K562 (cell line): ENCODE measurements at regions not wholly inside any gene's neighbourhood (a gene's known extent, or its start where the extent isn't known, plus 50 kb on each side); places are given as distances from the start of the nearest gene placed in this dataset.
A peak's percentile ranks its signal among the peaks of the same experiment; 100 is the strongest.

Experiments used
- ATAC-seq: fragments of 200-7000 bp; cut with Tn5 transposase; 3 replicates; pipeline ENCODE4 v1.9.1; 2020; ENCODE audit warnings: moderate library complexity
- BruUV-seq: library from RNA; stranded (reverse); fragments of 400-500 nt; replicated peaks from 2 replicates; lab custom pipeline; 2021; lab: Mats Ljungman, UMichigan
- CTCF ChIA-PET: fragments of 300-600 bp; formaldehyde crosslinking; extraction: SDS; loops from one replicate; lab custom pipeline; 2021; ENCODE audit warnings: low intra/inter-chr PET ratio; lab: Yijun Ruan, JAX
- POLR2A ChIA-PET: fragments of 300-600, 350-650 bp; sonication (Branson Sonifier 250); formaldehyde crosslinking; extraction: SDS; loops from one replicate; lab custom pipeline; 2021; ENCODE audit warnings: antibody characterized with exemption, inconsistent platforms; lab: Yijun Ruan, JAX
- DNase-seq, 4 experiments: peaks; one replicate each; pipeline versions ENCODE4 v3.0.0 to v3.0.0-alpha.2; 2011 to 2018; ENCODE audit warnings: low spot score in 3 of 4, mixed read lengths in 3 of 4; ENCODE audit errors: extremely low read depth in 1 of 4
- FAIRE-seq: peaks from 2 replicates; lab custom pipeline; 2011; peaks lifted over from hg19 to GRCh38; lab: Jason Lieb, UNC
- H2AFZ ChIP-seq: 2 replicates; pipeline ENCODE4 v1.6.0; 2011; ENCODE audit warnings: low read depth, low read length, control low read depth, inconsistent platforms
- H3K27ac ChIP-seq: fragments of 200-600 bp; 3 replicates; pipeline ENCODE4 v1.8.0; 2011; ENCODE audit warnings: low read depth, mild to moderate bottlenecking, control low read depth, inconsistent platforms, low read length, moderate library complexity, mixed read lengths; ENCODE audit errors: extremely low read depth
- H3K27me3 ChIP-seq, 2 experiments: fragments of 300-600 bp in 1 of 2; 2 replicates in 1 of 2; 3 replicates in 1 of 2; pipeline versions ENCODE4 v1.6.0 to v1.8.0; 2011; ENCODE audit warnings: inconsistent platforms in 2 of 2, low read length in 2 of 2, mild to moderate bottlenecking in 1 of 2, mixed read lengths in 1 of 2, moderate library complexity in 1 of 2; ENCODE audit not compliant: control insufficient read depth in 2 of 2, insufficient read depth in 2 of 2
- H3K36me3 ChIP-seq: fragments of 300-600 bp; 3 replicates; pipeline ENCODE4 v1.8.0; 2011; ENCODE audit warnings: mild to moderate bottlenecking, low read length, inconsistent platforms; ENCODE audit not compliant: control insufficient read depth, insufficient read depth
- H3K4me1 ChIP-seq, 2 experiments: fragments of 200-600 bp in 1 of 2; replicated peaks in 1 of 2; 2 replicates in 1 of 2; 3 replicates in 1 of 2; pipeline versions ENCODE4 v1.5.1 to v1.8.0; 2011; ENCODE audit warnings: inconsistent platforms in 2 of 2, low read length in 2 of 2, mild to moderate bottlenecking in 1 of 2, mixed read lengths in 1 of 2, moderate library complexity in 1 of 2; ENCODE audit not compliant: control insufficient read depth in 2 of 2, insufficient read depth in 2 of 2
- H3K4me2 ChIP-seq: 2 replicates; pipeline ENCODE4 v1.6.1; 2011; ENCODE audit warnings: low read length, control low read depth, inconsistent platforms, mixed read lengths; ENCODE audit not compliant: insufficient read depth
- H3K4me3 ChIP-seq: fragments of 200-600 bp; sonication (generic), shearing (Covaris generic); 2 replicates; pipeline ENCODE4 v1.5.1; 2016; ENCODE audit warnings: control low read depth, inconsistent platforms
- H3K79me2 ChIP-seq: fragments of 200-600 bp; 3 replicates; pipeline ENCODE4 v1.8.0; 2011; ENCODE audit warnings: low read length, inconsistent platforms; ENCODE audit not compliant: control insufficient read depth, insufficient read depth
- H3K9ac ChIP-seq, 2 experiments: 2 replicates each; pipeline versions ENCODE4 v1.6.0 to v1.6.1; 2011; ENCODE audit warnings: low read depth in 2 of 2, low read length in 2 of 2, control low read depth in 1 of 2, inconsistent platforms in 1 of 2, mild to moderate bottlenecking in 1 of 2, mixed read lengths in 1 of 2; ENCODE audit not compliant: insufficient read depth in 1 of 2
- H3K9me1 ChIP-seq: one replicate; pipeline ENCODE4 v1.6.0; 2011; ENCODE audit warnings: inconsistent platforms, mild to moderate bottlenecking, low read length, moderate library complexity; ENCODE audit not compliant: control insufficient read depth, insufficient read depth
- H3K9me3 ChIP-seq: replicated peaks from 2 replicates; pipeline ENCODE4 v1.5.1; 2011; ENCODE audit warnings: low read depth, low read length, inconsistent platforms; ENCODE audit not compliant: control insufficient read depth, insufficient read depth
- H4K20me1 ChIP-seq: replicated peaks from 2 replicates; pipeline ENCODE4 v1.6.1; 2011; ENCODE audit warnings: low read length, inconsistent platforms, mixed read lengths; ENCODE audit not compliant: control insufficient read depth, insufficient read depth
- ARHGAP35 ChIP-seq: fragments of 450-650 bp; IDR thresholded peaks from 2 replicates; pipeline ENCODE4 v1.6.1; 2018; ENCODE audit not compliant: partially characterized antibody
- BCL6 ChIP-seq: fragments of 250-450 bp; sonication (Bioruptor Pico); IDR thresholded peaks from 2 replicates; pipeline ENCODE4 v1.4.0; 2020
- SNIP1 ChIP-seq: fragments of 450-650 bp; IDR thresholded peaks from 2 replicates; pipeline ENCODE4 v1.7.1; 2017; ENCODE audit warnings: low read depth, mild to moderate bottlenecking
- SOX6 ChIP-seq: fragments of 450-650 bp; IDR thresholded peaks from 2 replicates; pipeline ENCODE4 v1.6.1; 2014; ENCODE audit warnings: mild to moderate bottlenecking
- SPI1 ChIP-seq: IDR thresholded peaks from 2 replicates; pipeline ENCODE4 v1.6.1; 2011; ENCODE audit warnings: low read depth, low read length, control low read depth, borderline replicate concordance
- TCF15 ChIP-seq: fragments of 250-450 bp; sonication (Bioruptor Pico); IDR thresholded peaks from 2 replicates; pipeline ENCODE4 v1.8.0; 2022; ENCODE audit warnings: moderate library complexity, mild to moderate bottlenecking, inconsistent platforms
- ZNF24 ChIP-seq: fragments of 450-650 bp; IDR thresholded peaks from 2 replicates; pipeline ENCODE4 v1.6.1; 2016
- ZNF695 ChIP-seq: fragments of 450-650 bp; formaldehyde crosslinking; IDR thresholded peaks from 2 replicates; pipeline ENCODE4 v1.4.0; 2020; ENCODE audit warnings: mild to moderate bottlenecking, moderate library complexity
- WGBS: fragments of 100-300 bp; shearing (Covaris generic); methylation state at CpG from one replicate; pipeline ENCODE4 v1.1.6; 2016; ENCODE audit warnings: low coverage, mixed read lengths; ENCODE audit not compliant: insufficient coverage; ENCODE audit errors: missing lambda C conversion rate; 5-methylcytosine and 5-hydroxymethylcytosine counted together
- in situ Hi-C: fragments of 300-500 bp; cut with MboI; formaldehyde crosslinking; loops from 4 replicates; pipeline ENCODE4 v1.15.0; 2018; ENCODE audit warnings: inconsistent platforms, mixed read lengths
- intact Hi-C: fragments of 100-400 bp; cut with micrococcal nuclease; formaldehyde crosslinking; loops from 2 replicates; pipeline ENCODE4 v1.14.2; 2022

DNA sequence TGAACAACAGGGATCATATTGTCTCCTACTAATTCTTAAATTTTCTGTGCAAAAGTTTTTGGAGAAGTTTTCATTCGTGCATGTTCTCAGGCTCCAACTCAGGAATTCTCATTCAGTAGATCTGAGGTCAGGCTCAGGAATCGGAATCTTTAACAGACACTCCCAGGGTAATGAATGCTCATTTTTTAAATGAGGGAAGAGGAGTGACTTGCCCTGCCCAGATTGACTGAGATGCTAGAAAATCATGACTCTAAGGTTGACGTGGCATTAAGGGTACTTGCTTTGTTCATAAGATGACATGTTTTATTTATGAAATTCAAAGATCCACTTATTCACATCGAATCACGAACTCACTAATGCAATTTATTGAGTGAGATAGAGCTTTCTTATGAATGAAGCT lies 196.6 kb upstream of the NPVF start:
- Histone ChIP-seq H3K27ac (no peak overlapping the region), H3K4me1 (no peaks in the 10 kb centered on the region)

DNA sequence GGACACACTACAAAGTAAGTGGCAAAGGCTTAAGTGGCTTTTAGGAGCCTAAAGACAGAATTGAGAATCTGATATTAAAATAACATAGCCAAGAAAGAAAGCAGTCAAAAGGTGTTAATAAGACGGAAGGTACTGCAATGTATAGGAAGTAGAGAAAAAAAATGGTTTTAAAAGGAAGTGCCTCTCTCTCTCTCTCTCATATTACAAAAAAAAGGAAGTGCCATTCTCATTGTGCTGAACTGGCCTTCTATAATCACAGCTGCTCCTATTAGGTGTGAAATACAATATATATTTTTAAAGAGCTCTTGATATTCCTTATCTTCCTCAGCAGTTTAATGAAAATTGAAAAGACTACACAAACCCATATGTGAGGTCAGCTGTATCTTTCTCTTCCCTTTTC lies 199.4 kb upstream of the NPVF start:
- H3K36me3 ChIP-seq, result no peaks in the 10 kb centered on the region
- no peak overlapping the region for H2AFZ ChIP-seq
- H4K20me1 ChIP-seq, result no peaks in the 10 kb centered on the region
- no peaks in the 10 kb centered on the region for H3K4me1 ChIP-seq
- H3K9me3 ChIP-seq, result no peaks in the 10 kb centered on the region
- no TSS peak for BruUV-seq
- in situ Hi-C loops (no loop called here), intact Hi-C loops (no loop called here)
- CTCF ChIA-PET, result no interaction called here
- FAIRE-seq, result no peak
- DNase-seq, result no peak
- H3K4me2 ChIP-seq, result no peak overlapping the region
- H3K4me3 ChIP-seq, result no peak overlapping the region
- H3K9me1 ChIP-seq, result no peaks in the 10 kb centered on the region
- ATAC-seq, result no peak
- no peaks in the 10 kb centered on the region for H3K79me2 ChIP-seq
- peaks cover 14 to 22% of the 10 kb centered on the region in 2 experiments; a peak in 4 of 5 replicates for H3K27me3 ChIP-seq
- POLR2A ChIA-PET, result interaction anchor here (1.4 kb wide), 1 partner anchor 9 kb away, joined by 3 read pairs; no protein-coding TSS in a partner anchor
- WGBS, result 8% methylated on average over 1 of the region's 1 CpG
- TF ChIP-seq SPI1, result peak; percentile 69; the same call in 1 of the 2 replicates
- no peak for TF ChIP-seq ZNF695 (CRISPR knock-in tag)
- TF ChIP-seq, all 486 proteins: peak for 1
- H3K9ac ChIP-seq, result no peak overlapping the region
- no peak overlapping the region for H3K27ac ChIP-seq

More for the DNA sequence above, 196.6 kb upstream of the NPVF start:
- Histone ChIP-seq H3K9me3 (no peaks in the 10 kb centered on the region), H2AFZ (no peak overlapping the region), H3K79me2 (no peaks in the 10 kb centered on the region), H3K4me2 (no peak overlapping the region), H3K27me3 (peaks cover 8 to 15% of the 10 kb centered on the region in 2 experiments; a peak in 3 of 5 replicates), H3K9me1 (no peaks in the 10 kb centered on the region), H3K36me3 (no peaks in the 10 kb centered on the region), H3K9ac (no peak overlapping the region), H3K4me3 (no peak overlapping the region), H4K20me1 (no peaks in the 10 kb centered on the region)
- ChIA-PET POLR2A (no interaction called here), CTCF (no interaction called here)
- under 1% methylated on average over 5 of the region's 5 CpGs for WGBS
- intact Hi-C loops (no loop called here), in situ Hi-C loops (no loop called here)
- TF ChIP-seq TCF15 (no peak), ZNF24 (no peak), SOX6 (no peak), SNIP1 (no peak), ARHGAP35 (no peak), BCL6 (CRISPR knock-in tag) (no peak)
- ATAC-seq (no peak), FAIRE-seq (no peak), DNase-seq (no peak)
- no TSS peak for BruUV-seq
